Posterior vena cava (tissue), 2 donors: ENCODE measurements at regions not wholly inside any gene's neighbourhood (a gene's known extent, or its start where the extent isn't known, plus 50 kb on each side); places are given as distances from the start of the nearest gene placed in this dataset.
"Not testable (repeated sequence)": the region's sequence is repeated elsewhere in the genome, so short reads cannot be mapped to it uniquely, and the experiment has no call there.

Experiments
- DNase-seq: peaks from one replicate; pipeline ENCODE4 v3.0.0-alpha.2; 2020; ENCODE audit warnings: low spot score
- intact Hi-C, 2 donors: fragments of 100-400 bp; cut with DNase I; formaldehyde crosslinking; loops; one replicate each; pipeline versions ENCODE4 v1.14.1 to v1.14.2; 2022 to 2023
- donor health status: DM: yes; HTN: yes; CAD: no.
- donor health status: DM: yes; HTN: yes; CAD: no.

DNA sequence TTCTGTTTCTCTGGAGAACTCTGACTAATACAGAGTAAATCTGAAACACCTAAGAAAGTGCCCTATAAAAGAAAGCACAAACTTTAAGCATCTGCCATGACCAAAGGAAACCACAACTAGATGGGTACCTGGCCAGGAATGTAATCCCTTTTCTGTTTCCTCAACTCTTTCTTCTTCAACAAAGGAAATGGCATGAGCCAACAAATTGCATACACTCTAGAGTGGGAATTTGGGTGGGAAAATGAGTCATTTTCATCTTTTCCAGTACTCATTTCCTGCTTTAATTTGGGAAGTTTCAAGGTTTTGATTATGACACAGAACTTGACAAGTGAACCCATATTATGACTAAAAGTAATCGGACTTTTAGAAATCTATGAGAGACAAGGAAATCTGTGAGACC, 349.2 kb upstream of the RORB start:
- DNase-seq, result no peak
- intact Hi-C loops, result no loop called here

GRCh38 chr9:74172874-74173273, 324.3 kb upstream of the RORB start:
- DNase-seq, result no peak
- intact Hi-C loops, result no loop called here

DNA sequence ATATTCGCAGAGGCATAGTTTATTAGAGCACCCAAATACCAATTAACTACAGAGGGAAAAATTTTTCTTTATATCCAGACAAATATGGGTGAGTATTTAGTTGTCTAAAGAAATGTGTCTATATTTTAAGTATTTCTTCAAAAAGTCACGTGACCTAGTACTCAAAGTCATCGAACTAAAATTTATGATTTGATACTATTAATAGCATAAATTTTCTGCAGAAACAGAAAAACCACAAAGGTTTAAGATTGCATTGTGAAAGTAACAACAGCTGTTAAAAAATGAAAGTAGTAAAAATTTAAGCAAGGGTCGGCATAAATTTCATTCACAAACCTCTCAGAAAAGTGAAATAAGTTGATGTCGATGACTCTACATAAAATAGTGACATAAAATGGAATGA, 323.9 kb upstream of the RORB start:
- DNase-seq, result no peak
- intact Hi-C loops, result no loop called here

DNA sequence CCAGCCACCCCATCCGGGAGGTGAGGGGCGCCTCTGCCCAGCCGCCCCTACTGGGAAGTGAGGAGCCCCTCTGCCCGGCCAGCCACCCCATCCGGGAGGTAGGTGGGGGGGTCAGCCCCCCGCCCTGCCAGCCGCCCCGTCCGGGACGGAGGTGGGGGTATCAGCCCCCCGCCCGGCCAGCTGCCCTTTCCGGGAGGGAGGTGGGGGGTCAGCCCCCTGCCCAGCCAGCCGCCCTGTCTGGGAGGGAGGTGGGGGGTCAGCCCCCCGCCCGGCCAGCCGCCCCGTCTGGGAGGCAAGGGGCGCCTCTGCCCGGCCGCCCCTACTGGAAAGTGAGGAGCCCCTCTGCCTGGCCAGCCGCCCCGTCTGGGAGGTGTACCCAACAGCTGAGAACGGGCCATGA, 299.4 kb upstream of the RORB start:
- intact Hi-C loops, DNase-seq: not testable (repeated sequence)

GRCh38 chr9:74205056-74205455, 292.1 kb upstream of the RORB start:
- intact Hi-C loops, result no loop called here
- no peak for DNase-seq

DNA sequence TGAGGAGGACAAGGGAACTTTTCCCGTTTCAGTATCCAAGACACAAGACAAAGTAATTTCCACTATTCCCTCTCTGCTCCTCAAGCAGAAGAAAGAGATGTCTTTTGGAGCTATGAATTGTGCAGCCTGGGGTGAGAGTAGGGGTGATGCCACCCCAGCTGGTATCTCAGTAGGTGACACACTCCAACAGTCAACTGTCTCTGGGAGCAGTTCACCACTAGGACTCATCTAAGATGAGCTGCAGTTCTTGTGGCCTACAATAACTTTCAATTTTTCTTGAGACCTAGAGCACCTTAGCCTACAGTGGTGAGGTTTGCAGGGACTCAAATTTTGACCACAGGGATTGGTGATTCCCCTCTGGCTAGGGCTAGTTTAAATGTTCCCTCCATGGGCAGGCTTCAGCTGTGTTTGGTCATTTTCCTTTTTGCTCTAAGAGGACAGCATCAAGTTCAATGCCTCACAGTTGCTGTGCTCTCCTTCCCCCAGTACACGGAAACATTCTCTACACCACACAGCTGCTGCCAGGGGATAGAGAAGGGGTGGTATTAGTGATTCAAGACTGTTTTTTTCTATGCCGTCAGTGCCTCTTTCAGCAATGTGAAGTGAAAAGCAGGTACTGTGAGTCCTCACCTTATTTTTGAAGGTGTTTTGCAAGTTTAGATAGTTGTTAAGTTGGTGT, 278.6 kb upstream of the RORB start:
- DNase-seq, result no peak
- intact Hi-C loops, result no loop called here

- DNase-seq, result no peak
- intact Hi-C loops, result no loop called here
These were observed 276.8 kb upstream of the RORB start for GRCh38 chr9:74220327-74220726.

DNA sequence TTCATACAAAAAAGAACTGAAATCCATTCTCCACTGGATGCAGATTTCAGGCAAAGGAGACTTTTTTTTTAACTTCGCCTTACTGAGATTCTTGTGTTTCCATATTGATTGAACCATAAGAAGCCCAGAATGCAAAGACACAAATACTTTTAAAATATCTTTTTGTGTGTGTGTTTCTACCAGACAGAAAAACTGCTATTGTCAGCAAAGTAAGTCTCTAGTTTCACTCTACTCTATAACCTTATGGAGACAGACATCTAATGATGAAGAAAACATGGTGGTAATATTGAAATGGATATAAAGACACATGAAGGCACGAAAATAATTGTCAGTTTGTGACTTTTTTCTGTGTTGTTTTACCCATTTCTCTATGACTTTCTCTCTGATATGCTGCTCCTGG, 260.3 kb upstream of the RORB start:
- intact Hi-C loops, result no loop called here
- DNase-seq, result no peak

GRCh38 chr9:74245866-74246497, 251.2 kb upstream of the RORB start:
- DNase-seq, result no peak
- intact Hi-C loops, result no loop called here

- intact Hi-C loops, result no loop called here
- no peak for DNase-seq
These were observed 241.6 kb upstream of the RORB start for GRCh38 chr9:74255489-74255984.

- intact Hi-C loops, result loop anchor here in 1 of 2 donors (10.0 kb wide), 1 partner anchor 1481 kb away; no protein-coding TSS in a partner anchor
- no peak for DNase-seq
These were observed 221.1 kb upstream of the RORB start for GRCh38 chr9:74275872-74276508.

- no peak for DNase-seq
- intact Hi-C loops, result loop anchor here in 1 of 2 donors (10.0 kb wide), 1 partner anchor 1483 kb away; no protein-coding TSS in a partner anchor
These were observed 219.6 kb upstream of the RORB start for GRCh38 chr9:74277532-74277931.

GRCh38 chr9:74281674-74282073, 215.5 kb upstream of the RORB start:
- intact Hi-C loops, result no loop called here
- no peak for DNase-seq

- no peak for DNase-seq
- intact Hi-C loops, result no loop called here
These were observed 214.4 kb upstream of the RORB start for GRCh38 chr9:74282526-74283253.

- intact Hi-C loops, result no loop called here
- no peak for DNase-seq
These were observed 212.3 kb upstream of the RORB start for GRCh38 chr9:74284581-74285450.

- intact Hi-C loops, result no loop called here
- no peak for DNase-seq
These were observed 203.7 kb upstream of the RORB start for GRCh38 chr9:74293479-74293878.

- DNase-seq, result no peak
- intact Hi-C loops, result no loop called here
These were observed 193.2 kb upstream of the RORB start for GRCh38 chr9:74303945-74304344.

- DNase-seq, result no peak
- intact Hi-C loops, result no loop called here
These were observed 192.5 kb upstream of the RORB start for GRCh38 chr9:74304598-74304997.

DNA sequence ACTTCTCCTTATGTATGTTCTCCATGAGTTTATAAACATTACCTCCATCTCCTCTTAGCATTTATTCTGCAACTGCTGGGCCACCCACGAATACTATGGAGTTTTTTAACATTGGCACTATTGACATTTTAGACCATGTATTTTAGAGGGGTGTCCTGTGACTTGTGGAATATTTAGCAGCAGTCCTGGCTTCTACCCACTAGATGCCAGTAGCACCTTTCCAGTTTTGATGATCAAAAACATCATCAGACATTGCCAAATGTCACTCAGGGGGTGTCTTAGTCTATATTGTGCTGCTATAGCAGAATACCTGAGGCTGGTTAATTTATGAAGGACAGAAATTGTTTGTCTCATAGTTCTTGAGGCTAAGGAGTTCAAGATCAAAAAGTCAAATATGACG, 187.5 kb upstream of the RORB start:
- intact Hi-C loops, result no loop called here
- DNase-seq, result no peak
